Astrocyte (in vitro differentiated cells and primary cell): ENCODE measurements at regions not wholly inside any gene's neighbourhood (a gene's known extent, or its start where the extent isn't known, plus 50 kb on each side); places are given as distances from the start of the nearest gene placed in this dataset.

Source experiments
- DNase-seq: peaks from one replicate; pipeline ENCODE4 v3.0.0-alpha.2; 2010; ENCODE audit warnings: low read depth
- FAIRE-seq: peaks from 2 replicates; lab custom pipeline; 2011; peaks lifted over from hg19 to GRCh38; lab: Jason Lieb, UNC
- H2AFZ ChIP-seq: 2 replicates; pipeline ENCODE4 v1.6.0; 2012; ENCODE audit warnings: low read depth, low read length, inconsistent platforms
- H3K27ac ChIP-seq: 2 replicates; pipeline ENCODE4 v1.5.1; 2011; ENCODE audit warnings: low read depth, low read length, inconsistent platforms
- H3K27me3 ChIP-seq: 2 replicates; pipeline ENCODE4 v1.6.0; 2011; ENCODE audit warnings: low read length, inconsistent platforms; ENCODE audit not compliant: insufficient read depth
- H3K36me3 ChIP-seq: 2 replicates; pipeline ENCODE4 v1.5.1; 2011; ENCODE audit warnings: low read length, inconsistent platforms; ENCODE audit not compliant: insufficient read depth
- H3K4me1 ChIP-seq: 2 replicates; pipeline ENCODE4 v1.5.1; 2011; ENCODE audit warnings: low read length, inconsistent platforms; ENCODE audit not compliant: insufficient read depth
- H3K4me2 ChIP-seq: 2 replicates; pipeline ENCODE4 v1.6.0; 2012; ENCODE audit warnings: low read length, inconsistent platforms
- H3K4me3 ChIP-seq: 2 replicates; pipeline ENCODE4 v1.5.1; 2011; ENCODE audit warnings: low read depth, mild to moderate bottlenecking, low read length, inconsistent platforms; ENCODE audit not compliant: insufficient read depth
- H3K79me2 ChIP-seq: 2 replicates; pipeline ENCODE4 v1.6.0; 2012; ENCODE audit warnings: mild to moderate bottlenecking, low read length, inconsistent platforms; ENCODE audit not compliant: insufficient read depth
- H3K9ac ChIP-seq: 2 replicates; pipeline ENCODE4 v1.6.0; 2012; ENCODE audit warnings: mild to moderate bottlenecking, low read length, inconsistent platforms
- H3K9me3 ChIP-seq: 2 replicates; pipeline ENCODE4 v1.5.1; 2012; ENCODE audit warnings: low read depth, mild to moderate bottlenecking, low read length, inconsistent platforms; ENCODE audit not compliant: insufficient read depth
- H4K20me1 ChIP-seq: 2 replicates; pipeline ENCODE4 v1.6.0; 2012; ENCODE audit warnings: low read length, inconsistent platforms; ENCODE audit not compliant: insufficient read depth
- H3K27ac Mint-ChIP-seq: one replicate; pipeline ENCODE4 v1.8.0; 2021; ENCODE audit warnings: mild to moderate bottlenecking, mixed read lengths; ENCODE audit not compliant: unreplicated experiment
- H3K27me3 Mint-ChIP-seq: one replicate; pipeline ENCODE4 v1.8.0; 2021; ENCODE audit warnings: low read depth, mixed read lengths; ENCODE audit not compliant: unreplicated experiment
- H3K36me3 Mint-ChIP-seq: one replicate; pipeline ENCODE4 v1.8.0; 2021; ENCODE audit warnings: low read depth, mixed read lengths; ENCODE audit not compliant: unreplicated experiment
- H3K4me1 Mint-ChIP-seq: one replicate; pipeline ENCODE4 v1.8.0; 2021; ENCODE audit warnings: low read depth, mixed read lengths; ENCODE audit not compliant: unreplicated experiment
- H3K4me3 Mint-ChIP-seq: one replicate; pipeline ENCODE4 v1.8.0; 2021; ENCODE audit warnings: mild to moderate bottlenecking, moderate library complexity, mixed read lengths; ENCODE audit not compliant: unreplicated experiment
- H3K9me3 Mint-ChIP-seq: one replicate; pipeline ENCODE4 v1.8.0; 2021; ENCODE audit warnings: mild to moderate bottlenecking, mixed read lengths; ENCODE audit not compliant: unreplicated experiment
- EZH2 ChIP-seq: IDR thresholded peaks from 2 replicates; pipeline ENCODE4 v1.6.1; 2012; ENCODE audit warnings: mild to moderate bottlenecking, low read length, inconsistent platforms; ENCODE audit not compliant: insufficient read depth
- TF ChIP-seq, protein P1 (sequence below): IDR thresholded peaks from 2 replicates; pipeline ENCODE4 v1.5.1; 2011; ENCODE audit warnings: low read depth, mild to moderate bottlenecking, inconsistent platforms, low read length, moderate library complexity; ENCODE audit not compliant: insufficient read depth

DNA sequence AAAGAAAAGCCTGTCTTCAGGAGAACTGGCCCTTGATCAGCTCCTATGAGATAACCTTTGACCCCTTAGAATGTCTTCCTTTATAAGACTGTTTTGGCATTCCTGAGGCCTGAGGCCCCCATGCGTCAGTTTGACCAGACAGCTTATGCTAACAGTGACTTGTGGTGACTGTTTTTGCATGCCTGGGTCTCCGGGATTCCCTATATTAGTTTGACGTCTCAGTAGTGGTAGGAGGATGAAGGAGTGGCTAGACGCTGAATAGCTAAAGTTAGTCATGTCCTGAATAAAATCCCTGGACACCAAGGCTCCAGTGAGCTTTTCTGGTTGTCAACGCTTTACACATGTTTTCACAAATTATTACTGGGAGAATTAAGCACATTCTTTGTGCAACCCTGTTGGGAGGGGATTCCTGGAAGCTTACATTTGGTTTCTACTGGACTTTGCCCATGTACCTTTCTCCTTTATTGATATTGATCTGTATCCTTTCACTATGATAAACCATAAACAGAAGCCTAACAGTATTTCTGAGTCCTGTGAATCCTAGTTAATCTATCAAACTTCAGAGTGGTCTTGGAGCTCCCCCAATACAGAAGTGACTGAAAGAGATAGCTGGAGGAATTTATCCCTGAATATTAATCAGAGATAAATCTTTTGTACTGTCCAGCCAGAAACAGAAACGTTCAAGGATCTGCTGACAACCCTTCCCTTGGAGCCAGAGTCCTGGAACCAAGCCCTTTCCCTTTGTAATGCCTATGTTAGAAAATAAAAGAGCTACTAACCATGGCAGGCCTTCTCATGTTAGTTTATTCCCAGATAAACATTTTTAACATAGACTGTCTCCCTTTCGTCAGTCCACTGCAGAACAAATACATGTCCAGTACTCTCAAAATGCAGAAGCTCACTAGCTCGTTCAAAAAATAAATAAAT lies 479.2 kb downstream of the RPS29 start:
- H3K4me3 Mint-ChIP-seq = no peak overlapping the region

DNA sequence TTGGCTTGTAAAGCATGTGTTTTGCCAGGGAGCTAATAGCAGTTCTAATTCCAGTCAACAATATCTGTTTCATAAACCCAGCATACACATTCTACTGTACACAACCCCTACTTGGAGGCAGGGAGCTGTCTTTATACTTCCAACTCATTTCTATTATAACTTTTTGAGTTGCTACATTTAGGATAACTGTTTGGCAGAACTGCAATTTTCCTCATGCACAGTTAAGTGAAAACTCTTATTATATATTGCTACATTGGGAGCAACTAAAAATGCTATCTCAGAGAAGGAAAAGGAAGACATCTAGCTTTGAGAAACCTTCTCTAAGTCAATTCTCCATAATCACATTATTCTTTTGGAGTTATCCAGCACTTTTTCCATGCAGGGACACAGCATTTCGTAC lies 480.2 kb downstream of the RPS29 start:
- no peaks in the 10 kb centered on the region for H3K36me3 Mint-ChIP-seq
- Histone ChIP-seq H3K27me3 (no peaks in the 10 kb centered on the region), H3K36me3 (no peaks in the 10 kb centered on the region), H3K79me2 (no peaks in the 10 kb centered on the region), H2AFZ (no peak overlapping the region), H4K20me1 (no peaks in the 10 kb centered on the region), H3K4me2 (no peak overlapping the region), H3K4me1 (no peaks in the 10 kb centered on the region), H3K27ac (no peak overlapping the region), H3K9me3 (no peaks in the 10 kb centered on the region), H3K9ac (no peak overlapping the region), H3K4me3 (no peak overlapping the region)
- no peak for FAIRE-seq
- peaks cover 11% of the 10 kb centered on the region for H3K4me1 Mint-ChIP-seq
- no peak for TF ChIP-seq EZH2
- TF ChIP-seq, protein P1, sequence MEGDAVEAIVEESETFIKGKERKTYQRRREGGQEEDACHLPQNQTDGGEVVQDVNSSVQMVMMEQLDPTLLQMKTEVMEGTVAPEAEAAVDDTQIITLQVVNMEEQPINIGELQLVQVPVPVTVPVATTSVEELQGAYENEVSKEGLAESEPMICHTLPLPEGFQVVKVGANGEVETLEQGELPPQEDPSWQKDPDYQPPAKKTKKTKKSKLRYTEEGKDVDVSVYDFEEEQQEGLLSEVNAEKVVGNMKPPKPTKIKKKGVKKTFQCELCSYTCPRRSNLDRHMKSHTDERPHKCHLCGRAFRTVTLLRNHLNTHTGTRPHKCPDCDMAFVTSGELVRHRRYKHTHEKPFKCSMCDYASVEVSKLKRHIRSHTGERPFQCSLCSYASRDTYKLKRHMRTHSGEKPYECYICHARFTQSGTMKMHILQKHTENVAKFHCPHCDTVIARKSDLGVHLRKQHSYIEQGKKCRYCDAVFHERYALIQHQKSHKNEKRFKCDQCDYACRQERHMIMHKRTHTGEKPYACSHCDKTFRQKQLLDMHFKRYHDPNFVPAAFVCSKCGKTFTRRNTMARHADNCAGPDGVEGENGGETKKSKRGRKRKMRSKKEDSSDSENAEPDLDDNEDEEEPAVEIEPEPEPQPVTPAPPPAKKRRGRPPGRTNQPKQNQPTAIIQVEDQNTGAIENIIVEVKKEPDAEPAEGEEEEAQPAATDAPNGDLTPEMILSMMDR = no peak
- no peak for DNase-seq
- no peak overlapping the region for H3K4me3 Mint-ChIP-seq
- H3K27ac Mint-ChIP-seq = no peak overlapping the region
- no peaks in the 10 kb centered on the region for H3K9me3 Mint-ChIP-seq
- H3K27me3 Mint-ChIP-seq = no peaks in the 10 kb centered on the region

More for the DNA sequence above, 479.2 kb downstream of the RPS29 start:
- TF ChIP-seq EZH2 = no peak
- TF ChIP-seq, protein P1 = no peak
- Histone ChIP-seq H3K9ac (no peak overlapping the region), H3K79me2 (no peaks in the 10 kb centered on the region), H3K4me1 (no peaks in the 10 kb centered on the region), H2AFZ (no peak overlapping the region), H3K9me3 (no peaks in the 10 kb centered on the region), H3K27me3 (no peaks in the 10 kb centered on the region), H3K36me3 (no peaks in the 10 kb centered on the region), H3K27ac (no peak overlapping the region), H4K20me1 (no peaks in the 10 kb centered on the region), H3K4me2 (no peak overlapping the region), H3K4me3 (no peak overlapping the region)
- DNase-seq (peak; percentile 10), FAIRE-seq (no peak)
- Mint-ChIP-seq H3K36me3 (no peaks in the 10 kb centered on the region), H3K27me3 (no peaks in the 10 kb centered on the region), H3K9me3 (no peaks in the 10 kb centered on the region), H3K4me1 (peaks cover 11% of the 10 kb centered on the region), H3K27ac (peak overlapping the region; percentile 71)

DNA sequence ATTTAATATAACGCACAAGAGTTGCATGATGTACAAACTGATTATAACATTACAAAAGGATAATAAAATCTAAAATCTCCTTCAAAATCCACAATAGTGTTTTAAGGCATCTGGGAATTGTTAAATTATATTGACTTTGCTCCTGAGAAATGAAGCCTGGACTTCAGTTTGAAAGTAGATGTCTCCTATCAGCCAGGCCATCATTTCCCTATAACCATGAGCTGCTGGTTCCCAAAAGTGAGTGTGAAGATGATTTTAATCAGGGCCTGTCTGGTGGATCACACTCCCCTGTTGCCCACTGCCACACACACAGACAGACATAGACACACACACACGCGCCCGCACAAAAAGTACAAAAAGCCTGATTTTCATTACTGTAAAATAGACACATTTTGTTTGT lies 480.7 kb downstream of the RPS29 start:
- Histone ChIP-seq H3K4me3 (no peak overlapping the region), H3K79me2 (no peaks in the 10 kb centered on the region), H3K27ac (no peak overlapping the region), H3K36me3 (no peaks in the 10 kb centered on the region), H3K4me2 (no peak overlapping the region), H3K9me3 (no peaks in the 10 kb centered on the region), H3K4me1 (no peaks in the 10 kb centered on the region), H3K27me3 (no peaks in the 10 kb centered on the region), H4K20me1 (no peaks in the 10 kb centered on the region), H3K9ac (no peak overlapping the region), H2AFZ (no peak overlapping the region)
- H3K4me1 Mint-ChIP-seq = peaks cover 11% of the 10 kb centered on the region
- FAIRE-seq = no peak
- H3K27me3 Mint-ChIP-seq = no peaks in the 10 kb centered on the region
- H3K36me3 Mint-ChIP-seq = no peaks in the 10 kb centered on the region
- no peak overlapping the region for H3K27ac Mint-ChIP-seq
- no peaks in the 10 kb centered on the region for H3K9me3 Mint-ChIP-seq
- no peak overlapping the region for H3K4me3 Mint-ChIP-seq
- TF ChIP-seq EZH2 = no peak
- TF ChIP-seq, protein P1 = no peak
- DNase-seq = no peak
